ENCODE measurements at regions not wholly inside any gene's neighbourhood (a gene's known extent, or its start where the extent isn't known, plus 50 kb on each side); places are given as distances from the start of the nearest gene placed in this dataset.

DNA sequence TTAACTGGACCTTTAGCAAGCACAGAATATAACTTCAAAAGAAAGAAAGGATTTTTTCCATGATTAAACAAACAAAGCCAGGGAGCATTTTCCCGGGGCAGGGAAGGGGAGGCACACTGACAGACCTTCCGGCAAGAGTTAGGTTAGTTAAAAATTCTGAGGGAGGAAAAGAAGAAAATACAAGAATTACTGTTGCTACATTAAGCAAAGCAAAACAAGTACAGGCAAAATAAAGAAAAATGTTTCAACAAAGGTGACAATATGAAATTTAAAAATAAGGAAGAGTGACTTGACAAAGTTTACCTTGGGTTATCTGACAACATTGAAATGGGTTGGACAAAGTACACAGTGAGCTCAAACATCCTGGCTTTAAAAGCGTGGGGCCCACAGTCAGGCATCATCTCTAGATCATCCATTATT lies 51.5 kb downstream of the KLF12 start:
- no peak for TF ChIP-seq SIN3A (IDR thresholded peaks at IDR 0.05; ENCODE audit: borderline replicate concordance, insufficient read depth, low read depth, low read length)
- no peak for TF ChIP-seq TCF7L2 (IDR thresholded peaks at IDR 0.05; ENCODE audit: low read depth, low read length)
- TF ChIP-seq, protein P1, sequence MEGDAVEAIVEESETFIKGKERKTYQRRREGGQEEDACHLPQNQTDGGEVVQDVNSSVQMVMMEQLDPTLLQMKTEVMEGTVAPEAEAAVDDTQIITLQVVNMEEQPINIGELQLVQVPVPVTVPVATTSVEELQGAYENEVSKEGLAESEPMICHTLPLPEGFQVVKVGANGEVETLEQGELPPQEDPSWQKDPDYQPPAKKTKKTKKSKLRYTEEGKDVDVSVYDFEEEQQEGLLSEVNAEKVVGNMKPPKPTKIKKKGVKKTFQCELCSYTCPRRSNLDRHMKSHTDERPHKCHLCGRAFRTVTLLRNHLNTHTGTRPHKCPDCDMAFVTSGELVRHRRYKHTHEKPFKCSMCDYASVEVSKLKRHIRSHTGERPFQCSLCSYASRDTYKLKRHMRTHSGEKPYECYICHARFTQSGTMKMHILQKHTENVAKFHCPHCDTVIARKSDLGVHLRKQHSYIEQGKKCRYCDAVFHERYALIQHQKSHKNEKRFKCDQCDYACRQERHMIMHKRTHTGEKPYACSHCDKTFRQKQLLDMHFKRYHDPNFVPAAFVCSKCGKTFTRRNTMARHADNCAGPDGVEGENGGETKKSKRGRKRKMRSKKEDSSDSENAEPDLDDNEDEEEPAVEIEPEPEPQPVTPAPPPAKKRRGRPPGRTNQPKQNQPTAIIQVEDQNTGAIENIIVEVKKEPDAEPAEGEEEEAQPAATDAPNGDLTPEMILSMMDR (IDR thresholded peaks at IDR 0.05), result no peak
- TF ChIP-seq POLR2AphosphoS5 (IDR thresholded peaks at IDR 0.05; ENCODE audit: low read depth, low read length), result no peak
